ENCODE measurements at regions not wholly inside any gene's neighbourhood (a gene's known extent, or its start where the extent isn't known, plus 50 kb on each side); places are given as distances from the start of the nearest gene placed in this dataset.

DNA sequence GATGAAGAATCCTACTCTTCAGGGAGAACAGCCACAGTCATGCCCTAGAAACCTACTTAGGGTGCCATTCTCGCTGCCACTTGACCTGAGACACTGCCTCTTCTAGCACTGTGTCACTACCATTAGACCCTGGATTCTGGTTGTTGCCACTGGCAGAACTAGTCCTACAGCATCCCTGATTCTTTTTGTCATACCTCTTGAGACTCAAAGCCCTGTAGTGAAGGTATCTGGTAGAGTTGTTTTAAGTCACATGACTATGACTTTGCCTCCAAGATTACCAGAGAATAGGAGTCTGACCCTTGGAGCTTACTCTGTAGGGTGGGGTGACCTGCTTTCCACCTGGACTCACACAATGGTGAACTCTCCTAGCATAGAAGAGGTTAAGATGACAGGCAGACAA lies 296.7 kb downstream of the TNS1 start (continued):
- TF ChIP-seq, protein P1, sequence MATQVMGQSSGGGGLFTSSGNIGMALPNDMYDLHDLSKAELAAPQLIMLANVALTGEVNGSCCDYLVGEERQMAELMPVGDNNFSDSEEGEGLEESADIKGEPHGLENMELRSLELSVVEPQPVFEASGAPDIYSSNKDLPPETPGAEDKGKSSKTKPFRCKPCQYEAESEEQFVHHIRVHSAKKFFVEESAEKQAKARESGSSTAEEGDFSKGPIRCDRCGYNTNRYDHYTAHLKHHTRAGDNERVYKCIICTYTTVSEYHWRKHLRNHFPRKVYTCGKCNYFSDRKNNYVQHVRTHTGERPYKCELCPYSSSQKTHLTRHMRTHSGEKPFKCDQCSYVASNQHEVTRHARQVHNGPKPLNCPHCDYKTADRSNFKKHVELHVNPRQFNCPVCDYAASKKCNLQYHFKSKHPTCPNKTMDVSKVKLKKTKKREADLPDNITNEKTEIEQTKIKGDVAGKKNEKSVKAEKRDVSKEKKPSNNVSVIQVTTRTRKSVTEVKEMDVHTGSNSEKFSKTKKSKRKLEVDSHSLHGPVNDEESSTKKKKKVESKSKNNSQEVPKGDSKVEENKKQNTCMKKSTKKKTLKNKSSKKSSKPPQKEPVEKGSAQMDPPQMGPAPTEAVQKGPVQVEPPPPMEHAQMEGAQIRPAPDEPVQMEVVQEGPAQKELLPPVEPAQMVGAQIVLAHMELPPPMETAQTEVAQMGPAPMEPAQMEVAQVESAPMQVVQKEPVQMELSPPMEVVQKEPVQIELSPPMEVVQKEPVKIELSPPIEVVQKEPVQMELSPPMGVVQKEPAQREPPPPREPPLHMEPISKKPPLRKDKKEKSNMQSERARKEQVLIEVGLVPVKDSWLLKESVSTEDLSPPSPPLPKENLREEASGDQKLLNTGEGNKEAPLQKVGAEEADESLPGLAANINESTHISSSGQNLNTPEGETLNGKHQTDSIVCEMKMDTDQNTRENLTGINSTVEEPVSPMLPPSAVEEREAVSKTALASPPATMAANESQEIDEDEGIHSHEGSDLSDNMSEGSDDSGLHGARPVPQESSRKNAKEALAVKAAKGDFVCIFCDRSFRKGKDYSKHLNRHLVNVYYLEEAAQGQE (IDR thresholded peaks at IDR 0.05; ENCODE audit: low read depth, low read length), result no peak
- no peak for TF ChIP-seq JUND (IDR thresholded peaks at IDR 0.05)
- TF ChIP-seq FOXJ3 (CRISPR knock-in tag; IDR thresholded peaks at IDR 0.05), result no peak
- TF ChIP-seq ELF1 (IDR thresholded peaks at IDR 0.05), result no peak
- no peak for TF ChIP-seq GABPA (IDR thresholded peaks at IDR 0.05; ENCODE audit: low read depth)
- TF ChIP-seq, protein P2, sequence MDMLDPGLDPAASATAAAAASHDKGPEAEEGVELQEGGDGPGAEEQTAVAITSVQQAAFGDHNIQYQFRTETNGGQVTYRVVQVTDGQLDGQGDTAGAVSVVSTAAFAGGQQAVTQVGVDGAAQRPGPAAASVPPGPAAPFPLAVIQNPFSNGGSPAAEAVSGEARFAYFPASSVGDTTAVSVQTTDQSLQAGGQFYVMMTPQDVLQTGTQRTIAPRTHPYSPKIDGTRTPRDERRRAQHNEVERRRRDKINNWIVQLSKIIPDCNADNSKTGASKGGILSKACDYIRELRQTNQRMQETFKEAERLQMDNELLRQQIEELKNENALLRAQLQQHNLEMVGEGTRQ (IDR thresholded peaks at IDR 0.05; ENCODE audit: borderline replicate concordance, low read depth, low read length), result no peak
- TF ChIP-seq TAF1 (IDR thresholded peaks at IDR 0.05; ENCODE audit: borderline replicate concordance, low read depth, low read length), result no peak
- TF ChIP-seq MEF2A (IDR thresholded peaks at IDR 0.05; ENCODE audit: borderline replicate concordance, low read depth), result no peak
- TF ChIP-seq, protein P3, sequence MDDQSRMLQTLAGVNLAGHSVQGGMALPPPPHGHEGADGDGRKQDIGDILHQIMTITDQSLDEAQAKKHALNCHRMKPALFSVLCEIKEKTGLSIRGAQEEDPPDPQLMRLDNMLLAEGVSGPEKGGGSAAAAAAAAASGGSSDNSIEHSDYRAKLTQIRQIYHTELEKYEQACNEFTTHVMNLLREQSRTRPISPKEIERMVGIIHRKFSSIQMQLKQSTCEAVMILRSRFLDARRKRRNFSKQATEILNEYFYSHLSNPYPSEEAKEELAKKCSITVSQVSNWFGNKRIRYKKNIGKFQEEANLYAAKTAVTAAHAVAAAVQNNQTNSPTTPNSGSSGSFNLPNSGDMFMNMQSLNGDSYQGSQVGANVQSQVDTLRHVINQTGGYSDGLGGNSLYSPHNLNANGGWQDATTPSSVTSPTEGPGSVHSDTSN (IDR thresholded peaks at IDR 0.05), result no peak
- no peak for TF ChIP-seq EZH2phosphoT487 (IDR thresholded peaks at IDR 0.05; ENCODE audit: borderline replicate concordance, low read depth)

DNA sequence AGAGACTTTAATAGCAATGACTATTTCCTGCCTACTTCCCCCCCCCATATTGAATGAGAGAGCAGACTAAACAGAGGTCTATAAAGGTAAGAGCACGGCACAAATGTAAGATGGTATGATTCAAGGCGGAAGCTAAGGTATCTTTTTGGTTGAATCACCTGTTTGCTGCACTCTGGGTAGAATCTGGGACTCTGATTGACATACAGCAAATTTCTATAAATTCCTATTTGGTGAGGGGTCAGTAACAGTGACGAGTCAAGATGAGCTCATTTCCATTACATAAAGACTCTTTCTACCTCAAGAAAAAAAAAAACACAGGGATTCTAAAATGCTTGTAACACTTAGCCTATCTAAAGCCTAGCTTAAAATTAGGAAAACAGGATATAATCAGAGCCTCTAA lies 297.3 kb downstream of the TNS1 start:
- POLR2A ChIA-PET, result no interaction called here
- TF ChIP-seq MXI1 (IDR thresholded peaks at IDR 0.05; ENCODE audit: low read depth, low read length), result no peak
- TF ChIP-seq ELF1 (IDR thresholded peaks at IDR 0.05), result no peak
- no peak for TF ChIP-seq FOXM1 (IDR thresholded peaks at IDR 0.05; ENCODE audit: low read depth)
- TF ChIP-seq EP300 (IDR thresholded peaks at IDR 0.05; ENCODE audit: borderline replicate concordance in 1 of 2, low read depth in 1 of 2, low read length in 1 of 2), result no peak
- TF ChIP-seq, protein P4, sequence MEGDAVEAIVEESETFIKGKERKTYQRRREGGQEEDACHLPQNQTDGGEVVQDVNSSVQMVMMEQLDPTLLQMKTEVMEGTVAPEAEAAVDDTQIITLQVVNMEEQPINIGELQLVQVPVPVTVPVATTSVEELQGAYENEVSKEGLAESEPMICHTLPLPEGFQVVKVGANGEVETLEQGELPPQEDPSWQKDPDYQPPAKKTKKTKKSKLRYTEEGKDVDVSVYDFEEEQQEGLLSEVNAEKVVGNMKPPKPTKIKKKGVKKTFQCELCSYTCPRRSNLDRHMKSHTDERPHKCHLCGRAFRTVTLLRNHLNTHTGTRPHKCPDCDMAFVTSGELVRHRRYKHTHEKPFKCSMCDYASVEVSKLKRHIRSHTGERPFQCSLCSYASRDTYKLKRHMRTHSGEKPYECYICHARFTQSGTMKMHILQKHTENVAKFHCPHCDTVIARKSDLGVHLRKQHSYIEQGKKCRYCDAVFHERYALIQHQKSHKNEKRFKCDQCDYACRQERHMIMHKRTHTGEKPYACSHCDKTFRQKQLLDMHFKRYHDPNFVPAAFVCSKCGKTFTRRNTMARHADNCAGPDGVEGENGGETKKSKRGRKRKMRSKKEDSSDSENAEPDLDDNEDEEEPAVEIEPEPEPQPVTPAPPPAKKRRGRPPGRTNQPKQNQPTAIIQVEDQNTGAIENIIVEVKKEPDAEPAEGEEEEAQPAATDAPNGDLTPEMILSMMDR (IDR thresholded peaks at IDR 0.05), result no peak
- TF ChIP-seq, protein P3 (IDR thresholded peaks at IDR 0.05), result no peak
- no peak for TF ChIP-seq TCF12 (IDR thresholded peaks at IDR 0.05)
- TF ChIP-seq NRF1 (IDR thresholded peaks at IDR 0.05; ENCODE audit: low read depth, low read length), result no peak
- TF ChIP-seq, protein P2 (IDR thresholded peaks at IDR 0.05; ENCODE audit: borderline replicate concordance, low read depth, low read length), result no peak
- no peak for TF ChIP-seq GABPA (IDR thresholded peaks at IDR 0.05; ENCODE audit: low read depth)
- no peak for TF ChIP-seq EZH2phosphoT487 (IDR thresholded peaks at IDR 0.05; ENCODE audit: borderline replicate concordance, low read depth)
- TF ChIP-seq, protein P5, sequence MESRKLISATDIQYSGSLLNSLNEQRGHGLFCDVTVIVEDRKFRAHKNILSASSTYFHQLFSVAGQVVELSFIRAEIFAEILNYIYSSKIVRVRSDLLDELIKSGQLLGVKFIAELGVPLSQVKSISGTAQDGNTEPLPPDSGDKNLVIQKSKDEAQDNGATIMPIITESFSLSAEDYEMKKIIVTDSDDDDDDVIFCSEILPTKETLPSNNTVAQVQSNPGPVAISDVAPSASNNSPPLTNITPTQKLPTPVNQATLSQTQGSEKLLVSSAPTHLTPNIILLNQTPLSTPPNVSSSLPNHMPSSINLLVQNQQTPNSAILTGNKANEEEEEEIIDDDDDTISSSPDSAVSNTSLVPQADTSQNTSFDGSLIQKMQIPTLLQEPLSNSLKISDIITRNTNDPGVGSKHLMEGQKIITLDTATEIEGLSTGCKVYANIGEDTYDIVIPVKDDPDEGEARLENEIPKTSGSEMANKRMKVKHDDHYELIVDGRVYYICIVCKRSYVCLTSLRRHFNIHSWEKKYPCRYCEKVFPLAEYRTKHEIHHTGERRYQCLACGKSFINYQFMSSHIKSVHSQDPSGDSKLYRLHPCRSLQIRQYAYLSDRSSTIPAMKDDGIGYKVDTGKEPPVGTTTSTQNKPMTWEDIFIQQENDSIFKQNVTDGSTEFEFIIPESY (IDR thresholded peaks at IDR 0.05; ENCODE audit: borderline replicate concordance, low read depth), result no peak
- TF ChIP-seq POLR2AphosphoS5 (IDR thresholded peaks at IDR 0.05; ENCODE audit: low read depth, low read length), result no peak
- TF ChIP-seq RXRA (IDR thresholded peaks at IDR 0.05; ENCODE audit: borderline replicate concordance, low read depth), result no peak
- TF ChIP-seq TAF1 (IDR thresholded peaks at IDR 0.05; ENCODE audit: borderline replicate concordance, low read depth, low read length), result no peak

More for the DNA sequence above, 297.3 kb downstream of the TNS1 start:
- 68% methylated on average over 3 of the region's 3 CpGs for WGBS (ENCODE audit: low lambda C conversion rate)
- Histone ChIP-seq H3K27me3 (ENCODE audit: insufficient read depth) (no peaks in the 10 kb centered on the region), H3K27ac (ENCODE audit: low read depth in 2 of 2, low read length in 1 of 2) (no peak overlapping the region), H3K4me3 (ENCODE audit: low read depth in 2 of 2, low read length in 1 of 2) (no peak overlapping the region), H3K36me3 (replicated peaks in 1 of 2; ENCODE audit: control insufficient read depth in 1 of 2, insufficient read depth in 2 of 2, low read length in 1 of 2) (no peaks in the 10 kb centered on the region), H3K9me3 (no peaks in the 10 kb centered on the region), H3K9ac (no peak overlapping the region), H3K4me2 (no peak overlapping the region), H3K79me2 (ENCODE audit: insufficient read depth) (no peaks in the 10 kb centered on the region), H2AFZ (ENCODE audit: low read depth) (no peak overlapping the region), H3K4me1 (ENCODE audit: control insufficient read depth in 1 of 2, insufficient read depth in 2 of 2, low read depth in 1 of 2, low read length in 1 of 2) (peaks cover 7 to 17% of the 10 kb centered on the region in 2 experiments; a peak in 2 of 4 replicates), H4K20me1 (ENCODE audit: insufficient read depth) (no peaks in the 10 kb centered on the region), H3K9me2 (no peaks in the 10 kb centered on the region), H3F3A (replicated peaks; ENCODE audit: insufficient read depth) (no peaks in the 10 kb centered on the region)
- no peak for DNase-seq
- CTCF ChIA-PET, result interaction anchor here (0.8 to 6.2 kb wide), 4 partner anchors 8 to 1024 kb away, joined by 3 to 40 read pairs (median 4); no protein-coding TSS in a partner anchor
